H9 (cell line): ENCODE measurements at regions not wholly inside any gene's neighbourhood (a gene's known extent, or its start where the extent isn't known, plus 50 kb on each side); places are given as distances from the start of the nearest gene placed in this dataset.

Source experiments
- DNase-seq: peaks from one replicate; pipeline ENCODE4 v3.0.0-alpha.2; 2017
- H2AFZ ChIP-seq: one replicate; pipeline ENCODE4 v1.6.1; 2013; ENCODE audit warnings: mild to moderate bottlenecking, low read length, control low read depth, moderate library complexity
- H2AK5ac ChIP-seq: 2 replicates; pipeline ENCODE4 v1.6.1; 2013; ENCODE audit warnings: low read length, control low read depth, mixed read lengths; ENCODE audit not compliant: insufficient read length
- H2BK120ac ChIP-seq: one replicate; pipeline ENCODE4 v1.6.1; 2013; ENCODE audit warnings: low read depth, mild to moderate bottlenecking, low read length, control low read depth, inconsistent platforms; ENCODE audit not compliant: poor library complexity, severe bottlenecking
- H2BK12ac ChIP-seq: 2 replicates; pipeline ENCODE4 v1.6.1; 2013; ENCODE audit warnings: low read length, control low read depth, mixed read lengths, low read depth; ENCODE audit not compliant: insufficient read length
- H2BK15ac ChIP-seq: 2 replicates; pipeline ENCODE4 v1.6.1; 2013; ENCODE audit warnings: low read depth, low read length, control low read depth
- H2BK20ac ChIP-seq: one replicate; pipeline ENCODE4 v1.6.1; 2013; ENCODE audit warnings: low read depth, mild to moderate bottlenecking, low read length, control low read depth, inconsistent platforms; ENCODE audit not compliant: poor library complexity, severe bottlenecking
- H2BK5ac ChIP-seq: 2 replicates; pipeline ENCODE4 v1.6.1; 2013; ENCODE audit warnings: low read length, control low read depth, mixed read lengths; ENCODE audit not compliant: insufficient read length
- H3K14ac ChIP-seq: 2 replicates; pipeline ENCODE4 v1.6.1; 2013; ENCODE audit warnings: low read length, control low read depth; ENCODE audit not compliant: insufficient read depth
- H3K18ac ChIP-seq: 2 replicates; pipeline ENCODE4 v1.6.1; 2013; ENCODE audit warnings: low read depth, mild to moderate bottlenecking, mixed read lengths, low read length, control low read depth; ENCODE audit not compliant: insufficient read length
- H3K23ac ChIP-seq: 2 replicates; pipeline ENCODE4 v1.6.1; 2013; ENCODE audit warnings: low read length, control low read depth, mixed read lengths, low read depth; ENCODE audit not compliant: insufficient read length
- H3K23me2 ChIP-seq: 2 replicates; pipeline ENCODE4 v1.6.1; 2013; ENCODE audit warnings: low read depth, mild to moderate bottlenecking, mixed read lengths, low read length, control low read depth; ENCODE audit not compliant: insufficient read length, poor library complexity, severe bottlenecking
- H3K27ac ChIP-seq: 2 replicates; pipeline ENCODE4 v1.5.1; 2013; ENCODE audit warnings: low read length, control low read depth, mixed read lengths, low read depth; ENCODE audit not compliant: insufficient read length
- H3K27me3 ChIP-seq: 2 replicates; pipeline ENCODE4 v1.6.1; 2013; ENCODE audit warnings: low read length, control low read depth, inconsistent platforms; ENCODE audit not compliant: insufficient read depth
- H3K4ac ChIP-seq: 2 replicates; pipeline ENCODE4 v1.6.1; 2013; ENCODE audit warnings: low read depth, mild to moderate bottlenecking, control low read depth, inconsistent platforms, low read length, moderate library complexity
- H3K4me1 ChIP-seq: 2 replicates; pipeline ENCODE4 v1.6.1; 2013; ENCODE audit warnings: low read length, control low read depth, inconsistent platforms; ENCODE audit not compliant: insufficient read depth
- H3K4me2 ChIP-seq: 2 replicates; pipeline ENCODE4 v1.6.1; 2013; ENCODE audit warnings: low read length, control low read depth, mixed read lengths; ENCODE audit not compliant: insufficient read length, insufficient read depth
- H3K56ac ChIP-seq: 2 replicates; pipeline ENCODE4 v1.6.1; 2013; ENCODE audit warnings: low read depth, mild to moderate bottlenecking, mixed read lengths, low read length, control low read depth; ENCODE audit not compliant: insufficient read length
- H3K79me1 ChIP-seq: 2 replicates; pipeline ENCODE4 v1.6.1; 2013; ENCODE audit warnings: low read depth, mild to moderate bottlenecking, moderate library complexity, low read length, control low read depth, inconsistent platforms; ENCODE audit not compliant: insufficient read depth, poor library complexity, severe bottlenecking
- H3K79me2 ChIP-seq: 2 replicates; pipeline ENCODE4 v1.6.1; 2013; ENCODE audit warnings: low read length, control low read depth, inconsistent platforms; ENCODE audit not compliant: insufficient read depth
- H3K9ac ChIP-seq: 2 replicates; pipeline ENCODE4 v1.6.1; 2013; ENCODE audit warnings: low read length, control low read depth, mixed read lengths; ENCODE audit not compliant: insufficient read length; ENCODE audit errors: extremely low read depth
- H3K9me3 ChIP-seq: one replicate; pipeline ENCODE4 v1.6.1; 2013; ENCODE audit warnings: low read depth, low read length, inconsistent platforms; ENCODE audit not compliant: control insufficient read depth
- H3T11ph ChIP-seq: one replicate; pipeline ENCODE4 v1.6.1; 2013; ENCODE audit warnings: mild to moderate bottlenecking, low read length, control low read depth, inconsistent platforms
- H4K20me1 ChIP-seq: one replicate; pipeline ENCODE4 v1.6.1; 2013; ENCODE audit not compliant: control insufficient read depth, insufficient read length, insufficient read depth
- H4K5ac ChIP-seq: 2 replicates; pipeline ENCODE4 v1.6.1; 2013; ENCODE audit warnings: low read depth, mild to moderate bottlenecking, mixed read lengths, low read length, control low read depth; ENCODE audit not compliant: insufficient read length
- H4K8ac ChIP-seq: replicated peaks from 2 replicates; pipeline ENCODE4 v1.6.1; 2013; ENCODE audit warnings: low read length, control low read depth, mixed read lengths, low read depth; ENCODE audit not compliant: insufficient read length
- H4K91ac ChIP-seq: 2 replicates; pipeline ENCODE4 v1.6.1; 2013; ENCODE audit warnings: low read depth, mild to moderate bottlenecking, moderate library complexity, mixed read lengths, low read length, control low read depth; ENCODE audit not compliant: insufficient read length
- H3K27ac Mint-ChIP-seq, 3 experiments: 2 replicates in 2 of 3; 3 replicates in 1 of 3; pipeline ENCODE4 v1.8.0; 2020 to 2021; ENCODE audit warnings: mixed read lengths in 3 of 3, mild to moderate bottlenecking in 1 of 3, moderate library complexity in 1 of 3
- H3K27me3 Mint-ChIP-seq: 2 replicates; pipeline ENCODE4 v1.8.0; 2021; ENCODE audit warnings: low read depth, mild to moderate bottlenecking, moderate library complexity, mixed read lengths
- H3K36me3 Mint-ChIP-seq, 3 experiments: 2 replicates in 2 of 3; 3 replicates in 1 of 3; pipeline ENCODE4 v1.8.0; 2020 to 2021; ENCODE audit warnings: low read depth in 3 of 3, mixed read lengths in 3 of 3; ENCODE audit not compliant: insufficient read depth in 1 of 3
- H3K4me1 Mint-ChIP-seq, 2 experiments: 2 replicates each; pipeline ENCODE4 v1.8.0; 2020; ENCODE audit warnings: mixed read lengths in 2 of 2
- H3K4me3 Mint-ChIP-seq, 2 experiments: 2 replicates in 1 of 2; 3 replicates in 1 of 2; pipeline ENCODE4 v1.8.0; 2020 to 2021; ENCODE audit warnings: mild to moderate bottlenecking in 2 of 2, mixed read lengths in 2 of 2, moderate library complexity in 1 of 2
- H3K9me3 Mint-ChIP-seq, 2 experiments: 2 replicates in 1 of 2; 3 replicates in 1 of 2; pipeline ENCODE4 v1.8.0; 2020; ENCODE audit warnings: mild to moderate bottlenecking in 2 of 2, mixed read lengths in 2 of 2, moderate library complexity in 1 of 2
- CTCF ChIP-seq: fragments of 200-600 bp; sonication (generic); conservative IDR thresholded peaks from 3 replicates; pipeline ENCODE4 v1.8.0; 2021; ENCODE audit warnings: antibody characterized with exemption, mild to moderate bottlenecking
- WGBS: extraction: QIAGEN DNeasy Blood & Tissue Kit; methylation state at CpG from one replicate; pipeline ENCODE4 v1.1.7; 2013; ENCODE audit warnings: missing lambda C conversion rate, low lambda C conversion rate, mixed read lengths; ENCODE audit not compliant: insufficient read length; ENCODE audit errors: extremely low coverage; 5-methylcytosine and 5-hydroxymethylcytosine counted together

- Histone ChIP-seq H2BK5ac (no peak overlapping the region), H3K27ac (no peak overlapping the region), H4K8ac (no peak overlapping the region), H3K4me2 (no peak overlapping the region), H3K27me3 (no peaks in the 10 kb centered on the region), H4K20me1 (no peaks in the 10 kb centered on the region), H3K79me1 (no peaks in the 10 kb centered on the region), H2BK12ac (no peak overlapping the region), H3K23me2 (no peaks in the 10 kb centered on the region), H2BK20ac (no peak overlapping the region), H3K4ac (no peak overlapping the region), H3K9ac (no peak overlapping the region), H4K91ac (no peak overlapping the region), H3K79me2 (no peaks in the 10 kb centered on the region), H2AFZ (no peak overlapping the region), H3K23ac (no peak overlapping the region), H3K14ac (no peak overlapping the region), H3T11ph (no peak overlapping the region), H4K5ac (no peak overlapping the region), H3K4me1 (no peaks in the 10 kb centered on the region), H3K9me3 (no peaks in the 10 kb centered on the region), H2AK5ac (no peak overlapping the region), H2BK15ac (no peak overlapping the region), H2BK120ac (no peak overlapping the region), H3K18ac (no peak overlapping the region), H3K56ac (no peak overlapping the region)
- H3K9me3 Mint-ChIP-seq, result no peaks in the 10 kb centered on the region
- no peak overlapping the region for H3K27ac Mint-ChIP-seq
- no peaks in the 10 kb centered on the region for H3K27me3 Mint-ChIP-seq
- no peak for DNase-seq
- TF ChIP-seq CTCF, result no peak
- no peaks in the 10 kb centered on the region for H3K36me3 Mint-ChIP-seq
- H3K4me1 Mint-ChIP-seq, result no peaks in the 10 kb centered on the region
- no CpG with 5 or more reads among the region's 2 CpGs for WGBS
- no peak overlapping the region for H3K4me3 Mint-ChIP-seq
Measured at GRCh38 chr3:94314218-94314883, 251.5 kb downstream of the NSUN3 start.
